Hepatocyte (in vitro differentiated cells): ENCODE measurements at regions not wholly inside any gene's neighbourhood (a gene's known extent, or its start where the extent isn't known, plus 50 kb on each side); places are given as distances from the start of the nearest gene placed in this dataset.

Source experiments
- DNase-seq: peaks from one replicate; pipeline ENCODE4 v3.0.0-alpha.2; 2016; ENCODE audit warnings: low spot score
- H2AFZ ChIP-seq: fragments of 200-600 bp; sonication (generic); 2 replicates; pipeline ENCODE4 v1.6.0; 2016; ENCODE audit warnings: antibody characterized with exemption, mild to moderate bottlenecking
- H3K27ac ChIP-seq: fragments of 200-600 bp; sonication (generic); 2 replicates; pipeline ENCODE4 v1.5.1; 2016; ENCODE audit warnings: mild to moderate bottlenecking
- H3K27me3 ChIP-seq: fragments of 200-600 bp; sonication (generic); 2 replicates; pipeline ENCODE4 v1.6.1; 2016
- H3K36me3 ChIP-seq: fragments of 200-600 bp; sonication (generic); replicated peaks from 2 replicates; pipeline ENCODE4 v1.5.1; 2016; ENCODE audit warnings: low read depth; ENCODE audit not compliant: insufficient read depth
- H3K4me1 ChIP-seq: fragments of 200-600 bp; sonication (generic); 2 replicates; pipeline ENCODE4 v1.5.1; 2016; ENCODE audit warnings: mild to moderate bottlenecking, moderate library complexity; ENCODE audit not compliant: insufficient read depth
- H3K4me2 ChIP-seq: fragments of 200-600 bp; sonication (generic); 2 replicates; pipeline ENCODE4 v1.6.0; 2016
- H3K4me3 ChIP-seq: fragments of 200-600 bp; sonication (generic); 2 replicates; pipeline ENCODE4 v1.5.1; 2016; ENCODE audit warnings: mild to moderate bottlenecking
- H3K79me2 ChIP-seq: fragments of 200-600 bp; sonication (generic); 2 replicates; pipeline ENCODE4 v1.6.0; 2017; ENCODE audit warnings: mild to moderate bottlenecking
- H3K9me2 ChIP-seq: fragments of 200-600 bp; sonication (generic); replicated peaks from 2 replicates; pipeline ENCODE4 v1.6.0; 2017; ENCODE audit warnings: mild to moderate bottlenecking; ENCODE audit not compliant: insufficient read depth
- H3K9me3 ChIP-seq: fragments of 200-600 bp; sonication (generic); 2 replicates; pipeline ENCODE4 v1.5.1; 2016; ENCODE audit warnings: low read depth, mild to moderate bottlenecking
- H4K20me1 ChIP-seq: fragments of 200-600 bp; sonication (generic); 2 replicates; pipeline ENCODE4 v1.6.0; 2016; ENCODE audit warnings: mild to moderate bottlenecking; ENCODE audit not compliant: insufficient read depth, poor library complexity, severe bottlenecking
- EZH2 ChIP-seq: fragments of 200-600 bp; sonication (generic); IDR thresholded peaks from 2 replicates; pipeline ENCODE4 v1.6.1; 2016; ENCODE audit warnings: antibody characterized with exemption, mild to moderate bottlenecking, borderline replicate concordance
- EZH2phosphoT487 ChIP-seq: fragments of 200-600 bp; sonication (generic); IDR thresholded peaks from one replicate; pipeline ENCODE4 v1.6.1; 2018; ENCODE audit warnings: antibody characterized with exemption, mild to moderate bottlenecking, low read depth, moderate library complexity; ENCODE audit not compliant: unreplicated experiment, severe bottlenecking
- WGBS: methylation state at CpG from one replicate; pipeline ENCODE4 v1.1.6; 2016; ENCODE audit warnings: low lambda C conversion rate; ENCODE audit errors: missing lambda C conversion rate; 5-methylcytosine and 5-hydroxymethylcytosine counted together
- TF ChIP-seq, protein P1 (sequence below): fragments of 200-600 bp; sonication (generic); IDR thresholded peaks from 2 replicates; pipeline ENCODE4 v1.5.1; 2016; ENCODE audit warnings: antibody characterized with exemption, mild to moderate bottlenecking; ENCODE audit not compliant: poor library complexity

DNA sequence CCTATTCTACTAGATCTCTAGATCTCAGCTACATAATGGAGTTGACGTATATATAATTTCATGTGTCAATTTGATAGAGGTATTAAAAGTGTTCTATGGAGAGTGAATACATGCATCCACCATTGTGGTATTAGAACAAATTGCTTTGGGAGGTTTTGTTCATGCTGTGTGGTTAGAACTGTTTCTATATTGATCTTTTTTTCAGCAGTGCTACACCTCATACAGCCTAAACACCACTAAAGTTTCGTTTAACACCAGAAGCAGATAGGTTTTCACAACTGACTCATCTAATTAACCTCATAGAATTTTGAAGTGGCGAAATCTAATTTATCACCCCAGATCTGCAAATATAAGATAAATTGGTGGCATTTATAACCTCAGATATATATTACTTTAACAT is 269.4 kb upstream of the SEMA6A start:
- Histone ChIP-seq H3K4me1 (no peaks in the 10 kb centered on the region), H3K9me3 (no peaks in the 10 kb centered on the region), H2AFZ (no peak overlapping the region), H3K79me2 (no peaks in the 10 kb centered on the region), H3K4me3 (no peak overlapping the region), H3K27me3 (no peaks in the 10 kb centered on the region), H3K4me2 (no peak overlapping the region), H4K20me1 (no peaks in the 10 kb centered on the region), H3K9me2 (no peaks in the 10 kb centered on the region), H3K36me3 (no peaks in the 10 kb centered on the region), H3K27ac (no peak overlapping the region)
- TF ChIP-seq EZH2 (no peak), EZH2phosphoT487 (no peak)
- TF ChIP-seq, protein P1, sequence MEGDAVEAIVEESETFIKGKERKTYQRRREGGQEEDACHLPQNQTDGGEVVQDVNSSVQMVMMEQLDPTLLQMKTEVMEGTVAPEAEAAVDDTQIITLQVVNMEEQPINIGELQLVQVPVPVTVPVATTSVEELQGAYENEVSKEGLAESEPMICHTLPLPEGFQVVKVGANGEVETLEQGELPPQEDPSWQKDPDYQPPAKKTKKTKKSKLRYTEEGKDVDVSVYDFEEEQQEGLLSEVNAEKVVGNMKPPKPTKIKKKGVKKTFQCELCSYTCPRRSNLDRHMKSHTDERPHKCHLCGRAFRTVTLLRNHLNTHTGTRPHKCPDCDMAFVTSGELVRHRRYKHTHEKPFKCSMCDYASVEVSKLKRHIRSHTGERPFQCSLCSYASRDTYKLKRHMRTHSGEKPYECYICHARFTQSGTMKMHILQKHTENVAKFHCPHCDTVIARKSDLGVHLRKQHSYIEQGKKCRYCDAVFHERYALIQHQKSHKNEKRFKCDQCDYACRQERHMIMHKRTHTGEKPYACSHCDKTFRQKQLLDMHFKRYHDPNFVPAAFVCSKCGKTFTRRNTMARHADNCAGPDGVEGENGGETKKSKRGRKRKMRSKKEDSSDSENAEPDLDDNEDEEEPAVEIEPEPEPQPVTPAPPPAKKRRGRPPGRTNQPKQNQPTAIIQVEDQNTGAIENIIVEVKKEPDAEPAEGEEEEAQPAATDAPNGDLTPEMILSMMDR = no peak
- WGBS = 95% methylated on average over 3 of the region's 3 CpGs
- no peak for DNase-seq

- Histone ChIP-seq H4K20me1 (no peaks in the 10 kb centered on the region), H3K79me2 (no peaks in the 10 kb centered on the region), H3K27me3 (no peaks in the 10 kb centered on the region), H3K9me3 (no peaks in the 10 kb centered on the region), H2AFZ (no peak overlapping the region), H3K4me3 (no peak overlapping the region), H3K4me2 (no peak overlapping the region), H3K27ac (no peak overlapping the region), H3K4me1 (peaks cover 7% of the 10 kb centered on the region), H3K36me3 (no peaks in the 10 kb centered on the region), H3K9me2 (no peaks in the 10 kb centered on the region)
- peak; percentile 33 for DNase-seq
- 43% methylated on average over 4 of the region's 4 CpGs for WGBS
- TF ChIP-seq EZH2phosphoT487 = peak; percentile 99
- TF ChIP-seq EZH2 = no peak
- TF ChIP-seq, protein P1 = no peak
These were observed 267.9 kb upstream of the SEMA6A start for GRCh38 chr5:116842514-116842961.

DNA sequence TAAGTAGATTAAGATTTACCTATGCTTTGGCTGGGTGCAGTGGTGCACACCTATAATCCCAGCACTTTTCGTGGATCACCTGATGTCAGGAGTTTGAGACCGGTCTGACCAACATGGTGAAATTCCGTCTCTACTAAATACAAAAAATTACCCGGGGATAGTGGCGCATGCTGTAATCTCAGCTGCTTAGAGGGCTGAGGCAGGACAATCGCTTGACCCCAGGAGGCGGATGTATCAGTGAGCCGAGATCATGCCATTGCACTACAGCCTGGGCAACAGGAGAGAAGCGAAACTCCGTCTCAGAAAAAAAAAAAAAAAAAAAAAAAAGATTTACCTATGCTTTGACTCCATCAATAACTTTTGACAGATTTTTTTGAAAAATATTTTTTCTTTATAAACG is 267.1 kb upstream of the SEMA6A start:
- Histone ChIP-seq H4K20me1 (no peaks in the 10 kb centered on the region), H2AFZ (no peak overlapping the region), H3K4me1 (peaks cover 7% of the 10 kb centered on the region), H3K9me2 (no peaks in the 10 kb centered on the region), H3K36me3 (no peaks in the 10 kb centered on the region), H3K9me3 (no peaks in the 10 kb centered on the region), H3K4me3 (no peak overlapping the region), H3K79me2 (no peaks in the 10 kb centered on the region), H3K27ac (no peak overlapping the region), H3K27me3 (no peaks in the 10 kb centered on the region), H3K4me2 (no peak overlapping the region)
- DNase-seq = no peak
- TF ChIP-seq EZH2phosphoT487 = no peak
- TF ChIP-seq, protein P1 = no peak
- no peak for TF ChIP-seq EZH2
- WGBS = 97% methylated on average over 11 of the region's 11 CpGs

GRCh38 chr5:116838011-116838536 is 263.5 kb upstream of the SEMA6A start:
- Histone ChIP-seq H3K4me1 (peaks cover 7% of the 10 kb centered on the region), H3K9me3 (no peaks in the 10 kb centered on the region), H3K9me2 (no peaks in the 10 kb centered on the region), H4K20me1 (no peaks in the 10 kb centered on the region), H3K4me2 (peak overlapping the region; percentile 46), H3K4me3 (no peak overlapping the region), H3K79me2 (no peaks in the 10 kb centered on the region), H3K27ac (peak overlapping the region; percentile 2), H2AFZ (no peak overlapping the region), H3K27me3 (no peaks in the 10 kb centered on the region), H3K36me3 (no peaks in the 10 kb centered on the region)
- TF ChIP-seq, protein P1 = no peak
- TF ChIP-seq EZH2 = no peak
- no peak for TF ChIP-seq EZH2phosphoT487
- WGBS = 74% methylated on average over 2 of the region's 2 CpGs
- no peak for DNase-seq
